Chondrocyte (in vitro differentiated cells): ENCODE measurements at regions not wholly inside any gene's neighbourhood (a gene's known extent, or its start where the extent isn't known, plus 50 kb on each side); places are given as distances from the start of the nearest gene placed in this dataset.

ENCODE experiments used
- DNase-seq: peaks from one replicate; pipeline ENCODE4 v3.0.0; 2021; ENCODE audit warnings: mixed read lengths, low spot score
- H3K27ac Mint-ChIP-seq: one replicate; pipeline ENCODE4 v1.8.0; 2021; ENCODE audit warnings: mild to moderate bottlenecking, moderate library complexity, mixed read lengths; ENCODE audit not compliant: unreplicated experiment
- H3K27me3 Mint-ChIP-seq: 2 replicates; pipeline ENCODE4 v1.8.0; 2021; ENCODE audit warnings: low read depth, mixed read lengths
- H3K36me3 Mint-ChIP-seq: 2 replicates; pipeline ENCODE4 v1.8.0; 2021; ENCODE audit warnings: low read depth, mixed read lengths
- H3K4me1 Mint-ChIP-seq: 2 replicates; pipeline ENCODE4 v1.8.0; 2021; ENCODE audit warnings: low read depth, mild to moderate bottlenecking, mixed read lengths
- H3K4me3 Mint-ChIP-seq: one replicate; pipeline ENCODE4 v1.8.0; 2021; ENCODE audit warnings: mild to moderate bottlenecking, moderate library complexity, mixed read lengths; ENCODE audit not compliant: unreplicated experiment
- H3K9me3 Mint-ChIP-seq: 2 replicates; pipeline ENCODE4 v1.8.0; 2021; ENCODE audit warnings: low read depth, mixed read lengths
- TF ChIP-seq, protein P1 (sequence below): fragments of 200-600 bp; sonication (generic); IDR thresholded peaks from 2 replicates; pipeline ENCODE4 v1.5.0; 2021; ENCODE audit warnings: antibody characterized with exemption, mild to moderate bottlenecking, moderate library complexity

DNA sequence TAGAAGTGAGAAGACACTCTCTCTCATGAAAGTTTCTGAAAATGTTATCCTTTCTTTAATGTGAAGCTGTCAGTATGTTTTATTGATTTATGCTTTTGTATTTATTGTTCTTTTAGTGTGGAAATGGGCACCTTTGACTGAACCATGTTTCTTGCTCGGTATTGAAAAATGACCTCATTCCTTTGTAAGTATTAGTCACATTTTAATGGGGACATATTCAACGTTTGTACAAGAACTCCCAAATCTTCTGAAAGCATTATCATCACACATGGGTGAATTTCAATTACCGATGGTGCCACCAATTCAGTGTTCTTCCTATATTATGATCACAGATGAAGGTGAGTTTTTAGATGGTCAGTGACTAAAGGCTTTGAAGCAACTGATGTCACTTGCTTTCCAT, 371.8 kb upstream of the GCFC2 start:
- DNase-seq = no peak
- Mint-ChIP-seq H3K27me3 (peaks cover 7% of the 10 kb centered on the region), H3K27ac (no peak overlapping the region), H3K36me3 (no peaks in the 10 kb centered on the region), H3K4me1 (no peaks in the 10 kb centered on the region), H3K4me3 (no peak overlapping the region), H3K9me3 (peaks cover 1% of the 10 kb centered on the region)
- TF ChIP-seq, protein P1, sequence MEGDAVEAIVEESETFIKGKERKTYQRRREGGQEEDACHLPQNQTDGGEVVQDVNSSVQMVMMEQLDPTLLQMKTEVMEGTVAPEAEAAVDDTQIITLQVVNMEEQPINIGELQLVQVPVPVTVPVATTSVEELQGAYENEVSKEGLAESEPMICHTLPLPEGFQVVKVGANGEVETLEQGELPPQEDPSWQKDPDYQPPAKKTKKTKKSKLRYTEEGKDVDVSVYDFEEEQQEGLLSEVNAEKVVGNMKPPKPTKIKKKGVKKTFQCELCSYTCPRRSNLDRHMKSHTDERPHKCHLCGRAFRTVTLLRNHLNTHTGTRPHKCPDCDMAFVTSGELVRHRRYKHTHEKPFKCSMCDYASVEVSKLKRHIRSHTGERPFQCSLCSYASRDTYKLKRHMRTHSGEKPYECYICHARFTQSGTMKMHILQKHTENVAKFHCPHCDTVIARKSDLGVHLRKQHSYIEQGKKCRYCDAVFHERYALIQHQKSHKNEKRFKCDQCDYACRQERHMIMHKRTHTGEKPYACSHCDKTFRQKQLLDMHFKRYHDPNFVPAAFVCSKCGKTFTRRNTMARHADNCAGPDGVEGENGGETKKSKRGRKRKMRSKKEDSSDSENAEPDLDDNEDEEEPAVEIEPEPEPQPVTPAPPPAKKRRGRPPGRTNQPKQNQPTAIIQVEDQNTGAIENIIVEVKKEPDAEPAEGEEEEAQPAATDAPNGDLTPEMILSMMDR = no peak

DNA sequence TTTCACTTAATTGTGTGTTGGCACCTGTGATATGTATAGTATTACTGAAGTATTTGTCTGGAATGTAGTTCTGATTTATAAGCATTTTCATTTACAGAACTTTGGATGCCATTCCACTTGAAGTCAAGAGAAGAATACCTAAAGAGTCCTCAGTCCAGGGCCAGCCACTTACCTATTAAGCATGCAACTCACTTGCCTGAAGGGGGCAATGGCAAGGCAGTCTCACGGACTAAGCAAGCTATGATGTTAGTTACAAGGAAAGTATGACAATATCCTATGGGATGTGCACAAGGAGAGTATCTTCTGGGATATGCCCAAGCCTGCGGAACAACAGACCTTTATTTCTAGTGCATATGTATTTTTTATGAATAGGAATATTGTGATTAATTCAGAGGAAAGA, 369.4 kb upstream of the GCFC2 start:
- DNase-seq = no peak
- H3K4me1 Mint-ChIP-seq = no peaks in the 10 kb centered on the region
- no peaks in the 10 kb centered on the region for H3K9me3 Mint-ChIP-seq
- TF ChIP-seq, protein P1 = no peak
- H3K4me3 Mint-ChIP-seq = no peak overlapping the region
- no peak overlapping the region for H3K27ac Mint-ChIP-seq
- H3K27me3 Mint-ChIP-seq = peaks cover 7% of the 10 kb centered on the region
- H3K36me3 Mint-ChIP-seq = no peaks in the 10 kb centered on the region

DNA sequence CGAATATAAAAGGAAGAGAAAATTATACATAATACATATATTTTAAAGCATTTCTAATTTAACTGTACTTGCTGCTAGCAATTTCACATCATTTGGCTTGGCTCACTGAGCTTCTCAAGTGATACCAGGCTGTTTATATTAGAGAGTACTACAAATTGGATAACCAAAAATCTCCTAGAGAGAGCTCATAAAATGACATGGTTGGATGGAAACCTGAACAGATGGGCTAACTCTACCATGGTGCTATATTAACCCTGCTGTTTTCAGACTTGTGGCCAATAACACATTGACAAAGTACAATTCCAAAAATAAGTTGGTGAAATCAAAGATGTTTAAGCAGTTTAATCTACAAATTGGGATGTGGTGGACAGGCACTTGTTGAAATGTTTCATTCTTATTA, 364.4 kb upstream of the GCFC2 start:
- Mint-ChIP-seq H3K9me3 (peaks cover 5% of the 10 kb centered on the region), H3K27me3 (peaks cover 3% of the 10 kb centered on the region), H3K4me1 (no peaks in the 10 kb centered on the region), H3K27ac (no peak overlapping the region), H3K4me3 (no peak overlapping the region), H3K36me3 (no peaks in the 10 kb centered on the region)
- TF ChIP-seq, protein P1 = no peak
- no peak for DNase-seq

DNA sequence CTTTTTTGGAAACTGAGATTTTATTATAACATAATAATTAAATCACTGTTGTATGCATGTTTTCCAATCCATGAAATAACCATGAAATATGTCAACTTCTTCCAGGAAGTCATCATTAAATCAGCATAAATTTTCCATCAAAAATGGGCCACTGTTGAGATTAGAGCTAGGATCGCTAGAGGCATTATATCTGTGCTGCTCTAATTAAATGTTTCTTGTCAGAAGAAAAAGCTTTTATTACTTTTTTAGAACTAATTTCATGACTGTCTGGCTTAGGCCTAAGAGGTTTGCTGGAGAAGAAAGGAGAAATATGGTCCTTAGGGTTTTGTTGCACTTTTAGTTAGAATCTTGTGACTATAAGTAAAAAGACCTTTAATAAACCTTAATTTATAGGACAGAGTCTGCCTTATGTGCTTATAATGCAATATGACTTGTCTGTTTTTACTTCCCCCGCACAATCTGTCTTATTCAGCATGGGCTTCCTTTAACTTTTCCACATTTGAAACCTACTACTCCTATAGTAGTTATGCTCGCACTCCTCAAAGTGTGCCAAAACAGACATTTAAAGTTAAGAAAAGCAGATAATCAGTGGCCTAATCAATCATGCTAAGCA, 363.4 kb upstream of the GCFC2 start:
- no peak overlapping the region for H3K4me3 Mint-ChIP-seq
- TF ChIP-seq, protein P1 = no peak
- H3K36me3 Mint-ChIP-seq = no peaks in the 10 kb centered on the region
- DNase-seq = no peak
- H3K27ac Mint-ChIP-seq = no peak overlapping the region
- peaks cover 3% of the 10 kb centered on the region for H3K27me3 Mint-ChIP-seq
- peaks cover 11% of the 10 kb centered on the region for H3K9me3 Mint-ChIP-seq
- H3K4me1 Mint-ChIP-seq = no peaks in the 10 kb centered on the region

DNA sequence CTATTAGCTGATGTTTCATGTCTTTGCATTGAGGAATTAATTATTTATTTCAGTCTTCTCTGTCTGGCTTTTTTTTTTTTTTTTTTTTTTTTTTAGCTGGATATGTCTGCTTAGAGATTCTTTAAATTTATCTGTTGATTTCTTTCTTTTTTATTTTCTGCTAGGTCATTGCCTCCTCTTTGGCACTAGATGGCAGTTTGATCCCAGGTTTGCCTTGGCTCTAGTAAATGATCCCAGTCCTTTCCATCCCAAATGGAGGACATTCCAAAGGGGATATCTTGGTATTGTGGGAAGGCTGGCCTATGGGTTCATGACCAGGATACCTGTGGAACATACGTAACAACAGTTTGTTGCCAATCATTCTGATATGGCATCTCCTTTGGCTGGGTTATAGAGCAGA, 339.5 kb upstream of the GCFC2 start:
- TF ChIP-seq, protein P1 = no peak
- Mint-ChIP-seq H3K27ac (no peak overlapping the region), H3K36me3 (peaks cover 1% of the 10 kb centered on the region), H3K4me3 (no peak overlapping the region), H3K4me1 (no peaks in the 10 kb centered on the region), H3K27me3 (no peaks in the 10 kb centered on the region), H3K9me3 (peaks cover 14% of the 10 kb centered on the region)
- no peak for DNase-seq
